Activated CD4-positive, alpha-beta T cell treated with anti-CD3 and anti-CD28 coated beads for 4 hours (primary cell): ENCODE measurements at regions not wholly inside any gene's neighbourhood (a gene's known extent, or its start where the extent isn't known, plus 50 kb on each side); places are given as distances from the start of the nearest gene placed in this dataset.
"Not testable (repeated sequence)": the region's sequence is repeated elsewhere in the genome, so short reads cannot be mapped to it uniquely, and the experiment has no call there.

Experiments
- DNase-seq, 2 donors: peaks; one replicate each; pipeline ENCODE4 v3.0.0-alpha.2; 2020

- not testable (repeated sequence) for DNase-seq
These were observed 189.3 kb downstream of the NPIPB11 start for GRCh38 chr16:29217104-29217751.

GRCh38 chr16:29213770-29214169 lies 192.7 kb downstream of the NPIPB11 start:
- DNase-seq: not testable (repeated sequence)

GRCh38 chr16:29213251-29213650 lies 193.3 kb downstream of the NPIPB11 start:
- not testable (repeated sequence) for DNase-seq

GRCh38 chr16:29212084-29213027 lies 194.2 kb downstream of the NPIPB11 start:
- DNase-seq: not testable (repeated sequence)

GRCh38 chr16:29211456-29211855 lies 195.1 kb downstream of the NPIPB11 start:
- not testable (repeated sequence) for DNase-seq

- DNase-seq: not testable (repeated sequence)
These were observed 196.0 kb downstream of the NPIPB11 start for GRCh38 chr16:29210299-29211150.

- not testable (repeated sequence) for DNase-seq
These were observed 200.4 kb downstream of the NPIPB11 start for GRCh38 chr16:29206120-29206519.

- DNase-seq: not testable (repeated sequence)
These were observed 201.4 kb downstream of the NPIPB11 start for GRCh38 chr16:29205151-29205550.

GRCh38 chr16:29204806-29205135 lies 201.7 kb downstream of the NPIPB11 start:
- DNase-seq: no peak

- not testable (repeated sequence) for DNase-seq
These were observed 202.3 kb downstream of the NPIPB11 start for GRCh38 chr16:29203933-29204805.

GRCh38 chr16:29203046-29203932 lies 203.2 kb downstream of the NPIPB11 start:
- not testable (repeated sequence) for DNase-seq

GRCh38 chr16:29202642-29203041 lies 203.9 kb downstream of the NPIPB11 start:
- DNase-seq: not testable (repeated sequence)

- not testable (repeated sequence) for DNase-seq
These were observed 204.4 kb downstream of the NPIPB11 start for GRCh38 chr16:29202025-29202632.

GRCh38 chr16:29201296-29202024 lies 205.1 kb downstream of the NPIPB11 start:
- DNase-seq: not testable (repeated sequence)

- DNase-seq: not testable (repeated sequence)
These were observed 205.8 kb downstream of the NPIPB11 start for GRCh38 chr16:29200681-29201080.

GRCh38 chr16:29200135-29200601 lies 206.3 kb downstream of the NPIPB11 start:
- DNase-seq: not testable (repeated sequence)

GRCh38 chr16:29199626-29200025 lies 206.9 kb downstream of the NPIPB11 start:
- not testable (repeated sequence) for DNase-seq

GRCh38 chr16:29198731-29199521 lies 207.6 kb downstream of the NPIPB11 start:
- no peak for DNase-seq

- no peak for DNase-seq
These were observed 208.3 kb downstream of the NPIPB11 start for GRCh38 chr16:29198231-29198630.
